ENCODE measurements at regions not wholly inside any gene's neighbourhood (a gene's known extent, or its start where the extent isn't known, plus 50 kb on each side); places are given as distances from the start of the nearest gene placed in this dataset.

- no peak overlapping the region for H3K14ac ChIP-seq (ENCODE audit: low read length in 2 of 2)
- no peak overlapping the region for H3K27ac ChIP-seq (ENCODE audit: low read length, poor library complexity, severe bottlenecking)
- no peak overlapping the region for H2AK5ac ChIP-seq (ENCODE audit: low read length, severe bottlenecking)
- no peaks in the 10 kb centered on the region for H3K4me1 ChIP-seq (ENCODE audit: control insufficient read depth, insufficient read depth, low read depth, low read length)
- H3K9ac ChIP-seq (ENCODE audit: low read length) = no peak overlapping the region
- H3K9me3 ChIP-seq (ENCODE audit: control insufficient read depth, low read length) = no peaks in the 10 kb centered on the region
- no peak for DNase-seq
- no peak overlapping the region for H3K23ac ChIP-seq (ENCODE audit: low read length in 2 of 2)
- no peak overlapping the region for H2BK5ac ChIP-seq (ENCODE audit: low read depth, low read length, poor library complexity, severe bottlenecking)
- no peak overlapping the region for H3K4me3 ChIP-seq (ENCODE audit: insufficient read depth in 1 of 2, low read depth in 1 of 2, low read length in 2 of 2)
- H3K27me3 ChIP-seq (ENCODE audit: control insufficient read depth in 1 of 2, insufficient read depth in 1 of 2, low read length in 2 of 2) = no peaks in the 10 kb centered on the region
- no peak overlapping the region for H4K91ac ChIP-seq (ENCODE audit: low read length)
- no peaks in the 10 kb centered on the region for H3K36me3 ChIP-seq (ENCODE audit: control insufficient read depth in 1 of 2, insufficient read depth in 2 of 2, low read depth in 1 of 2, low read length in 2 of 2)
- H2AFZ ChIP-seq (ENCODE audit: low read depth, low read length) = no peak overlapping the region
- H3K4me2 ChIP-seq (ENCODE audit: low read length, poor library complexity, severe bottlenecking) = no peak overlapping the region
- no peak overlapping the region for H2BK120ac ChIP-seq (ENCODE audit: low read depth, low read length)
- no peak overlapping the region for H4K8ac ChIP-seq (ENCODE audit: low read length)
- H3K4ac ChIP-seq (ENCODE audit: low read depth in 1 of 2, low read length in 2 of 2) = no peak overlapping the region
- H2BK12ac ChIP-seq (ENCODE audit: low read length in 2 of 2) = no peak overlapping the region
- WGBS = 100% methylated on average over 2 of the region's 2 CpGs
- no peak overlapping the region for H3K18ac ChIP-seq (ENCODE audit: low read depth in 1 of 2, low read length in 2 of 2)
- H3K79me1 ChIP-seq (replicated peaks; ENCODE audit: low read length, poor library complexity, severe bottlenecking) = no peaks in the 10 kb centered on the region
- no peak overlapping the region for H2BK15ac ChIP-seq (ENCODE audit: low read depth, poor library complexity, severe bottlenecking)
Observed at GRCh38 chr18:42568773-42569172, 546.7 kb downstream of the RIT2 start.

GRCh38 chr18:42574871-42575270 lies 540.6 kb downstream of the RIT2 start:
- no peak for DNase-seq
- no peaks in the 10 kb centered on the region for H3K9me3 ChIP-seq (ENCODE audit: control insufficient read depth, low read length)
- no peak overlapping the region for H3K9ac ChIP-seq (ENCODE audit: low read length)
- H3K14ac ChIP-seq (ENCODE audit: low read length in 2 of 2) = no peak overlapping the region
- no peak overlapping the region for H2BK15ac ChIP-seq (ENCODE audit: low read depth, poor library complexity, severe bottlenecking)
- WGBS = 92% methylated on average over 4 of the region's 4 CpGs
- H3K23ac ChIP-seq (ENCODE audit: low read length in 2 of 2) = no peak overlapping the region
- no peak overlapping the region for H2BK12ac ChIP-seq (ENCODE audit: low read length in 2 of 2)
- H3K4me3 ChIP-seq (ENCODE audit: insufficient read depth in 1 of 2, low read depth in 1 of 2, low read length in 2 of 2) = no peak overlapping the region
- no peak overlapping the region for H2BK5ac ChIP-seq (ENCODE audit: low read depth, low read length, poor library complexity, severe bottlenecking)
- no peak overlapping the region for H3K4ac ChIP-seq (ENCODE audit: low read depth in 1 of 2, low read length in 2 of 2)
- no peak overlapping the region for H2BK120ac ChIP-seq (ENCODE audit: low read depth, low read length)
- no peak overlapping the region for H3K18ac ChIP-seq (ENCODE audit: low read depth in 1 of 2, low read length in 2 of 2)
- no peaks in the 10 kb centered on the region for H3K79me1 ChIP-seq (replicated peaks; ENCODE audit: low read length, poor library complexity, severe bottlenecking)
- H2AK5ac ChIP-seq (ENCODE audit: low read length, severe bottlenecking) = no peak overlapping the region
- H3K27me3 ChIP-seq (ENCODE audit: control insufficient read depth in 1 of 2, insufficient read depth in 1 of 2, low read length in 2 of 2) = no peaks in the 10 kb centered on the region
- H3K4me2 ChIP-seq (ENCODE audit: low read length, poor library complexity, severe bottlenecking) = no peak overlapping the region
- H3K27ac ChIP-seq (ENCODE audit: low read length, poor library complexity, severe bottlenecking) = no peak overlapping the region
- H3K4me1 ChIP-seq (ENCODE audit: control insufficient read depth, insufficient read depth, low read depth, low read length) = no peaks in the 10 kb centered on the region
- H4K8ac ChIP-seq (ENCODE audit: low read length) = no peak overlapping the region
- H2AFZ ChIP-seq (ENCODE audit: low read depth, low read length) = no peak overlapping the region
- H3K36me3 ChIP-seq (ENCODE audit: control insufficient read depth in 1 of 2, insufficient read depth in 2 of 2, low read depth in 1 of 2, low read length in 2 of 2) = no peaks in the 10 kb centered on the region
- H4K91ac ChIP-seq (ENCODE audit: low read length) = no peak overlapping the region

- Histone ChIP-seq H3K23ac (ENCODE audit: low read length in 2 of 2) (no peak overlapping the region), H3K14ac (ENCODE audit: low read length in 2 of 2) (no peak overlapping the region), H3K4me1 (ENCODE audit: control insufficient read depth, insufficient read depth, low read depth, low read length) (no peaks in the 10 kb centered on the region), H3K4me3 (ENCODE audit: insufficient read depth in 1 of 2, low read depth in 1 of 2, low read length in 2 of 2) (no peak overlapping the region), H3K79me1 (replicated peaks; ENCODE audit: low read length, poor library complexity, severe bottlenecking) (no peaks in the 10 kb centered on the region), H2BK15ac (ENCODE audit: low read depth, poor library complexity, severe bottlenecking) (no peak overlapping the region), H2AK5ac (ENCODE audit: low read length, severe bottlenecking) (no peak overlapping the region), H4K8ac (ENCODE audit: low read length) (no peak overlapping the region), H3K9me3 (ENCODE audit: control insufficient read depth, low read length) (no peaks in the 10 kb centered on the region), H2BK120ac (ENCODE audit: low read depth, low read length) (no peak overlapping the region), H4K91ac (ENCODE audit: low read length) (no peak overlapping the region), H2BK5ac (ENCODE audit: low read depth, low read length, poor library complexity, severe bottlenecking) (no peak overlapping the region), H3K36me3 (ENCODE audit: control insufficient read depth in 1 of 2, insufficient read depth in 2 of 2, low read depth in 1 of 2, low read length in 2 of 2) (no peaks in the 10 kb centered on the region), H3K4ac (ENCODE audit: low read depth in 1 of 2, low read length in 2 of 2) (no peak overlapping the region), H3K18ac (ENCODE audit: low read depth in 1 of 2, low read length in 2 of 2) (no peak overlapping the region), H2AFZ (ENCODE audit: low read depth, low read length) (no peak overlapping the region), H2BK12ac (ENCODE audit: low read length in 2 of 2) (no peak overlapping the region), H3K9ac (ENCODE audit: low read length) (no peak overlapping the region), H3K4me2 (ENCODE audit: low read length, poor library complexity, severe bottlenecking) (no peak overlapping the region), H3K27me3 (ENCODE audit: control insufficient read depth in 1 of 2, insufficient read depth in 1 of 2, low read length in 2 of 2) (no peaks in the 10 kb centered on the region), H3K27ac (ENCODE audit: low read length, poor library complexity, severe bottlenecking) (no peak overlapping the region)
- no peak for DNase-seq
Observed at GRCh38 chr18:42576124-42576523, 539.4 kb downstream of the RIT2 start.

GRCh38 chr18:42578792-42579191 lies 536.7 kb downstream of the RIT2 start:
- no peak overlapping the region for H3K27ac ChIP-seq (ENCODE audit: low read length, poor library complexity, severe bottlenecking)
- H3K4me1 ChIP-seq (ENCODE audit: control insufficient read depth, insufficient read depth, low read depth, low read length) = no peaks in the 10 kb centered on the region
- no peak overlapping the region for H2AFZ ChIP-seq (ENCODE audit: low read depth, low read length)
- no peak overlapping the region for H3K4ac ChIP-seq (ENCODE audit: low read depth in 1 of 2, low read length in 2 of 2)
- H3K18ac ChIP-seq (ENCODE audit: low read depth in 1 of 2, low read length in 2 of 2) = no peak overlapping the region
- DNase-seq = peak; percentile 44
- no peaks in the 10 kb centered on the region for H3K79me1 ChIP-seq (replicated peaks; ENCODE audit: low read length, poor library complexity, severe bottlenecking)
- H3K9ac ChIP-seq (ENCODE audit: low read length) = no peak overlapping the region
- no peaks in the 10 kb centered on the region for H3K9me3 ChIP-seq (ENCODE audit: control insufficient read depth, low read length)
- no peak overlapping the region for H4K8ac ChIP-seq (ENCODE audit: low read length)
- H2BK12ac ChIP-seq (ENCODE audit: low read length in 2 of 2) = no peak overlapping the region
- H3K4me2 ChIP-seq (ENCODE audit: low read length, poor library complexity, severe bottlenecking) = no peak overlapping the region
- H3K27me3 ChIP-seq (ENCODE audit: control insufficient read depth in 1 of 2, insufficient read depth in 1 of 2, low read length in 2 of 2) = no peaks in the 10 kb centered on the region
- H3K4me3 ChIP-seq (ENCODE audit: insufficient read depth in 1 of 2, low read depth in 1 of 2, low read length in 2 of 2) = no peak overlapping the region
- H3K14ac ChIP-seq (ENCODE audit: low read length in 2 of 2) = no peak overlapping the region
- H2BK120ac ChIP-seq (ENCODE audit: low read depth, low read length) = no peak overlapping the region
- no peak overlapping the region for H3K23ac ChIP-seq (ENCODE audit: low read length in 2 of 2)
- no peak overlapping the region for H2BK5ac ChIP-seq (ENCODE audit: low read depth, low read length, poor library complexity, severe bottlenecking)
- H2AK5ac ChIP-seq (ENCODE audit: low read length, severe bottlenecking) = no peak overlapping the region
- H4K91ac ChIP-seq (ENCODE audit: low read length) = no peak overlapping the region
- no peaks in the 10 kb centered on the region for H3K36me3 ChIP-seq (ENCODE audit: control insufficient read depth in 1 of 2, insufficient read depth in 2 of 2, low read depth in 1 of 2, low read length in 2 of 2)
- H2BK15ac ChIP-seq (ENCODE audit: low read depth, poor library complexity, severe bottlenecking) = no peak overlapping the region

All from mesenchymal stem cell (in vitro differentiated cells and primary cell).